A673 (cell line): ENCODE measurements at regions not wholly inside any gene's neighbourhood (a gene's known extent, or its start where the extent isn't known, plus 50 kb on each side); places are given as distances from the start of the nearest gene placed in this dataset.

Experiments used
- BruUV-seq: library from RNA; stranded (reverse); fragments of 400-500 nt; replicated peaks from 2 replicates; lab custom pipeline; 2021; lab: Mats Ljungman, UMichigan
- CTCF ChIA-PET: fragments of 300-600 bp; sonication (Branson Sonifier 250); formaldehyde crosslinking; loops from one replicate; lab custom pipeline; 2022; ENCODE audit warnings: antibody characterized with exemption; lab: Charles Lee
- POLR2A ChIA-PET: fragments of 300-600 bp; sonication (Branson Sonifier 250); formaldehyde crosslinking; loops from one replicate; lab custom pipeline; 2022; ENCODE audit warnings: antibody characterized with exemption; ENCODE audit not compliant: low non-redundant PET; lab: Charles Lee
- DNase-seq: peaks from one replicate; pipeline ENCODE4 v3.0.0-alpha.2; 2015; ENCODE audit warnings: low spot score
- H3K27ac ChIP-seq: fragments of 200-600 bp; sonication (generic); 2 replicates; pipeline ENCODE4 v1.5.1; 2016; ENCODE audit warnings: mixed run types, low read depth, mild to moderate bottlenecking, mixed read lengths, antibody characterized with exemption, low read length; ENCODE audit not compliant: poor library complexity, severe bottlenecking
- H3K27me3 ChIP-seq: fragments of 200-600 bp; sonication (generic); replicated peaks from 2 replicates; pipeline ENCODE4 v1.6.1; 2017; ENCODE audit warnings: mixed run types, low read depth, mild to moderate bottlenecking, mixed read lengths, antibody characterized with exemption, low read length; ENCODE audit not compliant: insufficient read depth, poor library complexity
- H3K36me3 ChIP-seq: fragments of 200-600 bp; sonication (generic); 2 replicates; pipeline ENCODE4 v1.6.1; 2016; ENCODE audit warnings: mixed run types, mild to moderate bottlenecking, mixed read lengths, antibody characterized with exemption, low read length; ENCODE audit not compliant: insufficient read depth, poor library complexity, severe bottlenecking
- H3K4me1 ChIP-seq: fragments of 200-600 bp; sonication (generic); 2 replicates; pipeline ENCODE4 v1.6.1; 2017; ENCODE audit warnings: mixed run types, mild to moderate bottlenecking, mixed read lengths, antibody characterized with exemption, low read length; ENCODE audit not compliant: insufficient read depth, poor library complexity, severe bottlenecking
- H3K4me3 ChIP-seq: fragments of 200-600 bp; sonication (generic); 2 replicates; pipeline ENCODE4 v1.5.1; 2016; ENCODE audit warnings: low read depth, mixed run types, mild to moderate bottlenecking, mixed read lengths, low read length; ENCODE audit not compliant: poor library complexity, severe bottlenecking
- H3K9me3 ChIP-seq: fragments of 200-600 bp; sonication (generic); 2 replicates; pipeline ENCODE4 v1.6.1; 2016; ENCODE audit warnings: mixed run types, low read depth, mild to moderate bottlenecking, mixed read lengths, antibody characterized with exemption, low read length; ENCODE audit not compliant: poor library complexity, severe bottlenecking
- CTCF ChIP-seq: fragments of 300-800, 200-600 bp; sonication (generic); conservative IDR thresholded peaks from 2 replicates; pipeline ENCODE4 v1.5.1; 2017; ENCODE audit warnings: low read depth, mild to moderate bottlenecking, antibody characterized with exemption, low read length, moderate library complexity, mixed read lengths
- EZH2 ChIP-seq: fragments of 200-600 bp; sonication (generic); IDR thresholded peaks from 2 replicates; pipeline ENCODE4 v1.6.1; 2017; ENCODE audit warnings: borderline replicate concordance, low read depth, mild to moderate bottlenecking, mixed read lengths, antibody characterized with exemption, low read length; ENCODE audit not compliant: poor library complexity, severe bottlenecking
- intact Hi-C: fragments of 100-400 bp; cut with micrococcal nuclease; formaldehyde crosslinking; loops from one replicate; pipeline ENCODE4 v1.10.0; 2022; ENCODE audit not compliant: unreplicated experiment

- POLR2A ChIA-PET: no interaction called here
Measured at GRCh38 chr21:15352009-15352408, 287.2 kb upstream of the NRIP1 start.

GRCh38 chr21:15353546-15353945 is 288.7 kb upstream of the NRIP1 start:
- Histone ChIP-seq H3K4me1 (no peaks in the 10 kb centered on the region), H3K27ac (no peak overlapping the region), H3K36me3 (no peaks in the 10 kb centered on the region), H3K4me3 (no peak overlapping the region), H3K9me3 (no peaks in the 10 kb centered on the region), H3K27me3 (no peaks in the 10 kb centered on the region)
- TF ChIP-seq EZH2 (no peak), CTCF (no peak)
- CTCF ChIA-PET: no interaction called here
- DNase-seq: no peak
- POLR2A ChIA-PET: no interaction called here
- BruUV-seq: no TSS peak
- intact Hi-C loops: no loop called here

More at GRCh38 chr21:15352009-15352408, 287.2 kb upstream of the NRIP1 start:
- H3K36me3 ChIP-seq: no peaks in the 10 kb centered on the region
- DNase-seq: no peak
- no peak for TF ChIP-seq CTCF
- TF ChIP-seq EZH2: no peak
- no peaks in the 10 kb centered on the region for H3K4me1 ChIP-seq
- CTCF ChIA-PET: no interaction called here
- no peak overlapping the region for H3K27ac ChIP-seq
- H3K9me3 ChIP-seq: no peaks in the 10 kb centered on the region
- H3K4me3 ChIP-seq: no peak overlapping the region
- H3K27me3 ChIP-seq: no peaks in the 10 kb centered on the region
- intact Hi-C loops: no loop called here
- no TSS peak for BruUV-seq

DNA sequence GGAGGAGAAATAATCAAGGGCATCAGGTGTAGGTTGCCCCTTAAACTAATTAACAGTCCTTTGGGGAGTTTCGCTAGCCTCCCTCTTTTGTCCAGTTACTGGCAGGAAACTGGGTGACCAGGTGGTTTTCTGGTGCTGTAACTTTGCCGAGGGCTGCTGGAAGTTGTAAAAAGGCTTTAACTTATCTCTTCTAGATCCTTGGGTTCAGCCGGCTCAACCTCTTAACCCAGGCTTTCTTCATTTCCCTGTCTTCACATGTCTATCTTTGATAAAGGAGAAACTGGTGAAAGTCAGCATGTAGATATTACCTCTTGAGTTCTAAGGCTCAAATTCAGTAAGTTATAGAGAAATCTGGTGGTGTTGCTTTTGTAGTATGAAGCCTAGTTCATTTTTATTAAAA is 289.7 kb upstream of the NRIP1 start:
- ChIA-PET POLR2A (no interaction called here), CTCF (no interaction called here)
- H3K27ac ChIP-seq: no peak overlapping the region
- intact Hi-C loops: no loop called here
- no peak overlapping the region for H3K4me3 ChIP-seq
- no peaks in the 10 kb centered on the region for H3K36me3 ChIP-seq
- no peaks in the 10 kb centered on the region for H3K27me3 ChIP-seq
- no peaks in the 10 kb centered on the region for H3K9me3 ChIP-seq
- no TSS peak for BruUV-seq
- TF ChIP-seq EZH2 (no peak), CTCF (no peak)
- no peaks in the 10 kb centered on the region for H3K4me1 ChIP-seq
- no peak for DNase-seq
